ENCODE measurements at regions not wholly inside any gene's neighbourhood (a gene's known extent, or its start where the extent isn't known, plus 50 kb on each side); places are given as distances from the start of the nearest gene placed in this dataset.

GRCh38 chr14:39784461-39784860, 352.2 kb upstream of the FBXO33 start:
- TF ChIP-seq CTCF (IDR thresholded peaks at IDR 0.05; ENCODE audit: insufficient read depth, low read length, poor library complexity, severe bottlenecking) (no peak), EZH2phosphoT487 (conservative IDR thresholded peaks at IDR 0.05; ENCODE audit: low read length) (no peak)
